HAP-1 (cell line): ENCODE measurements at regions not wholly inside any gene's neighbourhood (a gene's known extent, or its start where the extent isn't known, plus 50 kb on each side); places are given as distances from the start of the nearest gene placed in this dataset.
A peak's percentile ranks its signal among the peaks of the same experiment; 100 is the strongest.

ENCODE experiments used
- DNase-seq, 2 experiments: peaks; one replicate each; pipeline ENCODE4 v3.0.0-alpha.2; 2016 to 2020; ENCODE audit warnings: low spot score in 2 of 2
- H3K27me3 ChIP-seq: fragments of 250-450 bp; sonication (Bioruptor Pico); 2 replicates; pipeline ENCODE4 v1.5.1; 2020; ENCODE audit warnings: low read depth, mild to moderate bottlenecking, moderate library complexity
- H3K36me3 ChIP-seq: fragments of 250-450 bp; sonication (Bioruptor Pico); replicated peaks from 2 replicates; pipeline ENCODE4 v1.5.1; 2020; ENCODE audit warnings: mild to moderate bottlenecking
- H3K4me1 ChIP-seq: fragments of 250-450 bp; sonication (Bioruptor Pico); 2 replicates; pipeline ENCODE4 v1.5.1; 2020; ENCODE audit warnings: mild to moderate bottlenecking
- H3K4me3 ChIP-seq: fragments of 250-450 bp; sonication (Bioruptor Pico); 2 replicates; pipeline ENCODE4 v1.5.1; 2020; ENCODE audit warnings: mild to moderate bottlenecking, moderate library complexity
- H3K9me3 ChIP-seq: fragments of 250-450 bp; sonication (Bioruptor Pico); 2 replicates; pipeline ENCODE4 v1.5.1; 2020; ENCODE audit warnings: mild to moderate bottlenecking, moderate library complexity
- in situ Hi-C: fragments of 300-500 bp; cut with MboI; formaldehyde crosslinking; loops from 3 replicates; pipeline ENCODE4 v1.14.3; 2020; ENCODE audit warnings: low sequenced_read_pairs, inconsistent platforms, mixed read lengths

DNA sequence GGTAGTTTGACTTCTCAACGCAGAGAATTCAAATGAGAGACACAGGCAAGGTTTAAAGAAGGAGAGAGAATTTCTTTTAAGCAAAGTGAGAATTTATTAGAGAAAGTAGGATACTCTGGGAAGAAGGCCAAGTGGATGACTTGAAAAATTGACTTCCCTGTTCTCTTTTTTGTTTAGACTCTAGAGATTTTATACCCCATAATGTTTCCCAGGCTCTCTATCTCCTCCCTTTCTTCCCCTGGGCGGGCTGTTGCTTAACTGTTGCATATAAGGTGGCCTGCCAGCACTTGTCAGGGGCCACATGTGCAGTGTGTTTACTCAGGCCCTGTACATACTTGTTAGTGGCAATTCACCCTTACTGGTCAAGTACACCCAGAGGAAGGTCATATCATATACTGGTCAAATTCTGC, 403.7 kb downstream of the SLC6A15 start:
- Histone ChIP-seq H3K27me3 (no peaks in the 10 kb centered on the region), H3K9me3 (no peaks in the 10 kb centered on the region), H3K4me1 (no peaks in the 10 kb centered on the region), H3K4me3 (no peak overlapping the region), H3K36me3 (no peaks in the 10 kb centered on the region)
- in situ Hi-C loops, result loop anchor here (25.0 kb wide), 1 partner anchor 328 kb away; no protein-coding TSS in a partner anchor
- no peak for DNase-seq

DNA sequence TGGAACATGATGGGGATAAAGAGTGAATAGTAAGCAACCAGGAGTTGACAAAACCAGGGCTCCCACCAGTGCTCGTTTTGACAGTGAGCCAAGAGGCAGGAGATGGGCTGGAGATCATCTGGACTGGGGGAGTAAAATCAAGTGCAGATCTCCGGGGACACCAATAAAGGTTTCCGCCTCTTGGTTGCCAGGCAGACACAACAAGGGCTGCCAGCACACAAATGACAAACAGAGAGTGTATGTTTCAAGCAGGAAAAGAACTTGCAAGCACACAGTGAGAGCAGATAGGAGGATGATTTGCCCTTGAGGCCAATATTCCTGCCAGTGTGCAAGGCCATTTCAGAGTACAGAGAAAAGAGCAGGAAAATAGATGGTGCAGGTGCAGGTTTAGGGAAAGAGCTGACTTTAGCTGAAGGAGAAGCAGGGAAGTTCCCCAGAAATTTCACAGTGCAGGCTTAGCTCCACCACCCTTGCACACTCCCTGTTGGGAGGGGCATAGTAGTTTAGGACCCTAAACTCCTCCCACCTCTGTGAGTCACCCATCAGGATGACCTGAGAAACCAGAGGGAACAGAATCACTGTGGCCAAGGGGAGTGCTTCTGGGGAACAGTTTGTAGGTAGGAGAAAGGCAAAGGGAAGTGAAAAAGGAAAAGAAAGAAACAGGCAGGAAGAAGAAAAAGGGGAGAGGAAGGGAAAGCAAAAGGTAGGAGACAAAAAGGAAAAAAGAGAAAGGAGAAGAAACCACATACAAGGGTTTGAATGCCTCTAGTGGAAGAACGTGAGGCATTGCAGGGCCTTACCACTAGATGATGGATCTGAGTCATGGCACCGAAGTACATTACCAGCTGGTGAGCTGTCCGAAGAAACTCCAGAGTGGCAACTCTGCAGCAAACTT, 404.4 kb downstream of the SLC6A15 start:
- in situ Hi-C loops, result loop anchor here (25.0 kb wide), 1 partner anchor 329 kb away; no protein-coding TSS in a partner anchor
- Histone ChIP-seq H3K9me3 (no peaks in the 10 kb centered on the region), H3K27me3 (no peaks in the 10 kb centered on the region), H3K4me1 (no peaks in the 10 kb centered on the region), H3K4me3 (no peak overlapping the region), H3K36me3 (no peaks in the 10 kb centered on the region)
- peak; percentile 9 to 24 for DNase-seq

DNA sequence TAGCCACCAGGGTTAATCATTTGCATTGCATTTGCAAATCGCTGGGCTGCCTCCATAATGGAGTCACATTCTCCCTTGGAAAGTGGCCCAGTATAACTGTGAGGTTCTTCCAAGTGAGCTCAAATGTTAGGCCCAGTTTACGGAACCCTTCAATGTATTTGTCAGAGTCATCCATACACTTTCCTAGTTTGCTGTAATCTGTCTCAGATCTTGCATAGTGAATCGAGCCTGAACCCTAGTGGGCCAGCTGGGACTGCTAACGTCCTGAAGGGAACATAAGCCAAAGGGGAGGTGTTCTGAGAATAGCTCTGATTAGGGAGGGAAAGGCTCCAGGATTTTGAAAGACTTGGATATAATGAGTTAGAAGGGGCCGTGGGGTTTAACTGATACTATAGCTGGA, 406.3 kb downstream of the SLC6A15 start:
- in situ Hi-C loops, result loop anchor here (25.0 kb wide), 1 partner anchor 331 kb away; no protein-coding TSS in a partner anchor
- DNase-seq, result no peak

DNA sequence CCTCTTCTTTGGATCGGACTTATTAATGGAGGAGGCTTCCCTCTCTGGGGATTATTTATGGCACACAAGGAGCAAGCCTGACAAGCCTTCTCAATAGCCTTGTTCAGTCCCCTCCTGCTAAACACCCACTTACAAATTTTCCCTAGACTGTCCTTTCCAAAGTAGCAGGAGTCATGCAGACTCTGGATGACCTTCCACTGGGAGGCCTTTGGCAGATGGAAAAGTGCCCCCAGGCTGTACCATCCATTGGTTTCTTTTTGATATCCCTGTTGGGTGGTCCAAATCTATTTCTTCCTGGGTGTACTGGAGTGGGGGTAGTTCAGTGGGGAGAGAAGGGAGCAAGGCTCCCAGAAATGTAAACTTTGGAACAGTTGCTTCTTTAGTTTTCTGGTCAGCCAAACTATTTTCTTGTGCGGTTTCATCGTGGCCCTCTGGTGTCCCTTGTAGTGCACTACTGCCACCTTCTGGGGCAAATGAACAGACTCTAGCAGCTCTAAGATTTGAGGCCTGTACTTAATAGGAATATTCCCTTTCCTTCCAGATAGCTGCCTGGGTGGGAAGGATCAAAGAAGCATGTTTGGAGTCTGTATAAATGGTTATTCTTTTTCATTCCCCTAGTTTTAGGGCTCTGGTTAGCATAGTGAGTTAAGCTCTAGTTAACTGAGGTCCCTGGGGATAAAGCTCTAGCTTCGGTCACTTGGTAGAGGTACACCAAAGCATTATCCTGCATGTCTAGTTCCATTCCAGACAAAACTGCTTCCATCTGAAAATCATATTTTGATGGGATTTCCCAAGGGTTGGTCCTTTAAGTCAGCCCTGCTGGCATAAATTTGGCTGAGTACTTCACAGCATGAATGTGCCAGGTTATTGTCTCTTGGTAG, 409.5 kb downstream of the SLC6A15 start:
- in situ Hi-C loops, result loop anchor here (25.0 kb wide), 1 partner anchor 334 kb away; no protein-coding TSS in a partner anchor
- Histone ChIP-seq H3K9me3 (no peaks in the 10 kb centered on the region), H3K36me3 (no peaks in the 10 kb centered on the region), H3K27me3 (no peaks in the 10 kb centered on the region), H3K4me3 (no peak overlapping the region), H3K4me1 (peaks cover 9% of the 10 kb centered on the region)
- peak; percentile 68 to 80 for DNase-seq

More for the DNA sequence above, 406.3 kb downstream of the SLC6A15 start:
- Histone ChIP-seq H3K36me3 (no peaks in the 10 kb centered on the region), H3K9me3 (no peaks in the 10 kb centered on the region), H3K27me3 (no peaks in the 10 kb centered on the region), H3K4me1 (no peaks in the 10 kb centered on the region), H3K4me3 (no peak overlapping the region)

DNA sequence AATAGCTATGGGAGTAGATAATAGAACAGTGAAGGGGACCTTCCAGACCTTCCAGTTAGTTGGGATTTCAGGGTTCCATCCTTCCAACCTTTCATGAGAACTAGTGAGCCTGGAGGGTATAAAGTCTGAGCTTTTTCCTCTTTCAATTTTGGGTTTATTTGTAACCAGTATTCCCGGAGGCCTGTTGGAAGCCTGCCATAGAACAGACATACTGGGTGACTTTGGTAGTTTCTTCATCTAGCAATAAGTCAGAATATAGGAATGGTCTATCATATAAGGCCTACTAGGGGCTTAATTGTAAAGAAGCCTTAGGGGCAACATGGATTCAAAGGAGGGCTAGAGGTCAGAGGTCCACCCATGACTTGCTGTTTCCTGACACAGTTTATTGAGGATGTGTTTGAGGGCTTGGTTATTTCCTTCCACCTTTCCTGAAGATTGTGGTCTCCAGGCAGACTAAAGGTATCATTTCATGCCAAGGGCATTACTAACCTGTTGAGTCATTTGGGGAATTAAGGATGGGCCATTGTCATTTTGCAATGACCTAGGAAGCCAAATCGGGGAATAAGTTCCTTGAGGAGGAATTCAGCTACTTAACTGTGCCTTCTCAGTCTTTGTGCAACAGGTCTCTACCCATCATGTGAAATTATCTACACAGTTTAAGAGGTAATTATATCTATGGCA, 410.3 kb downstream of the SLC6A15 start:
- H3K4me3 ChIP-seq, result no peak overlapping the region
- H3K27me3 ChIP-seq, result no peaks in the 10 kb centered on the region
- DNase-seq, result no peak
- H3K36me3 ChIP-seq, result no peaks in the 10 kb centered on the region
- H3K9me3 ChIP-seq, result no peaks in the 10 kb centered on the region
- in situ Hi-C loops, result loop anchor here (25.0 kb wide), 1 partner anchor 335 kb away; no protein-coding TSS in a partner anchor
- peaks cover 11% of the 10 kb centered on the region for H3K4me1 ChIP-seq

DNA sequence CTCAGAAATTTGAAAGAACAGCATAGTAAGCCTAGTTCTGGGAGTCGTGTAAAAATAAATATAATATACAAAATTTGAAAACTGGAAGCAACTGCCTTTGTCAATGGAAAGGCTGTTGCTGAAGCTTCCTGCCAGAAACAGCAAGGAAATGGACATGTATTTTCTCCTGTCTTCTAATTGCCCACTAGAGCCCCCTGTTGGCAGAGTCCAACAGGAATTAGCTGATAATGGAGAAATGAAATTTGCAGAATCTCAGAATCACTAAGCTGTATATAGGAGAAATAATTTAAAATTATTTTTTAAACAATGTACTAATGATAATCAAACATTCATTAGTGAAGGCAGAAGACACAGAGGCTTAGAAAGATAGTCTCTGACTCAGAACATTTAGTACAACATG, 414.8 kb downstream of the SLC6A15 start:
- Histone ChIP-seq H3K9me3 (no peaks in the 10 kb centered on the region), H3K4me1 (peaks cover 11% of the 10 kb centered on the region), H3K27me3 (no peaks in the 10 kb centered on the region), H3K4me3 (no peak overlapping the region), H3K36me3 (no peaks in the 10 kb centered on the region)
- no peak for DNase-seq
- in situ Hi-C loops, result no loop called here

DNA sequence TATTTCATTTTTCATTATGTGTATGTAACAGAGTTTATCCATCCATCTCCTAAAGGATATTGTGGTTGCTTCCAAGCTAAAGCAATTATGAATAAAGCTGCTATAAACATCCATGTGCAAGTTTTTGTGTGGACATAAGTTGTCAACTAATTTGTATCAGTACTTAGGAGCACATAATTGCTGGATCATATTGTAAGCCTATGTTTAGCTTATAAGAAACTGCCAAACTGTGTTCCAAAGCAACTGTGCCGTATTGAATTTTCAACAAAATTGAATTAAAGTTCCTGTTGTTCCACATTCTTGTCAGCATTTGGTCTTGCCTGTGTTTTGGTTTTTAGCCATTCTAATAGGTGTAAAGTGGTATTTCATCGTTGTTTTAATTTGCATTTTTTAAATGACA, 416.9 kb downstream of the SLC6A15 start:
- Histone ChIP-seq H3K4me1 (peaks cover 11% of the 10 kb centered on the region), H3K27me3 (no peaks in the 10 kb centered on the region), H3K4me3 (no peak overlapping the region), H3K9me3 (no peaks in the 10 kb centered on the region), H3K36me3 (no peaks in the 10 kb centered on the region)
- no peak for DNase-seq
- in situ Hi-C loops, result no loop called here

DNA sequence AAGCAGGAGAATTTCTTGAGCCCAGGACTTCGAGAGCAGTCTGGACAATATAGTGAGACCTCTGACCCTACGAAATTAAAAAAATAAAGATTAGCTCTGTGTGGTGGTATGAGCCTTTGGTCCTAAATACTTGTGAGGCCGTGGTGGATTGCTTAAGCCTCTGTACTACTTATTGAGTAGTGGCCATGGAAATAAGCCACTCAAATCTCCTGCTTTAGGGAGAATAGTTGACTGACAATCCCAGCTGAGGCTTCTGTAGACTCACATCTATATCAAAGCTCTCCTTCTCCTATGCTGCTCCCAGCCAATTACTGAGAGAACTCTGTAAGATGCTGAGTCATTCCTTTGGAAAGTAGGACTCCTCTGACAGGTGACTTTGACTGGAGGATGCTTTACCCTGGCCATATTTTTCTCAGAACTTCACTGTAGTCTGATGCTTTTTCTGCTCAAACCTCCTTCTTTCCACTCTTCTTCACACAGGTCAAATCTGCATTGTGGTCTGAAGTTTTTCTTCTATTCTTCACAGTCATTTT, 420.2 kb downstream of the SLC6A15 start:
- no peaks in the 10 kb centered on the region for H3K4me1 ChIP-seq
- in situ Hi-C loops, result no loop called here
- DNase-seq, result no peak

DNA sequence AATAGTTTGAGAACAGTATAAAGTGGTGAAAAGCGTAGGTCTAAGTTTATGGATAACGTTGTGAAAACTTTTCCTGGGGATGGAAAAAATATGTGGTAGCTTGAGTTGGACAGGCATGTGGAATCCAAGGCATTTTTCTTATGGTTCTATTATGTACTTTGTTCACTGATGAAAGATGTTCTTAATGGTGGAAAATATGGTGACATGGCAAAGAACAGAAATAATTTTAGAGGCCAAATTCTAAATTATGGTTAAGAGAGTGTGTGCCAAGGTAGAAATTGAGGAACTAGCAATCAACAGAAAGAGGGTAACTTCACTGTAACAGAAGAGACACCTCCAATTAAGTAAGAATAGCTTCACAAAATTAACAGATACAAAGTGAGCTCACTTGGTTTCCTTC, 427.8 kb downstream of the SLC6A15 start:
- H3K36me3 ChIP-seq, result no peaks in the 10 kb centered on the region
- H3K4me3 ChIP-seq, result no peak overlapping the region
- DNase-seq, result no peak
- no peaks in the 10 kb centered on the region for H3K9me3 ChIP-seq
- H3K27me3 ChIP-seq, result no peaks in the 10 kb centered on the region
- in situ Hi-C loops, result no loop called here
- H3K4me1 ChIP-seq, result no peaks in the 10 kb centered on the region

More for the DNA sequence above, 420.2 kb downstream of the SLC6A15 start:
- no peaks in the 10 kb centered on the region for H3K36me3 ChIP-seq
- H3K27me3 ChIP-seq, result no peaks in the 10 kb centered on the region
- H3K9me3 ChIP-seq, result no peaks in the 10 kb centered on the region
- no peak overlapping the region for H3K4me3 ChIP-seq

DNA sequence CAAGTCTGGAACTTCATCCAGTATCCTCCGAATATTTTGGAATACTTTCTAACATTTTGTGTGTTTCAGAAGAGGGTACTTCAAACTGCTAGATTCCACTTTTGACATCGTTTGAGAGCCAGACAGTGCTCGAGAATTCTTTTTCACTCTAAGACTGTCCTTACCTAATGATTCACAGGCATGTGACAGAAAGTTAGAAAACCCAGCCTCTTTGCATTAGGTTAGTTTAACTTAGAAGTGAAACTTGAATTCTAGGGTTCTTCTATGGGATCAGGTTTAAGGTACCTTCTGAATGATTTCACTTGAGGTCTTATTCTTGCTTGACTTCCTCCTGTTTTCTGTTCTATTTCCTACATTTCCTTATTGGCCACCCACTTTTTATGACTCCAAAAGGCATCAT, 431.8 kb downstream of the SLC6A15 start:
- H3K36me3 ChIP-seq, result no peaks in the 10 kb centered on the region
- DNase-seq, result no peak
- no peaks in the 10 kb centered on the region for H3K9me3 ChIP-seq
- H3K27me3 ChIP-seq, result no peaks in the 10 kb centered on the region
- in situ Hi-C loops, result no loop called here
- H3K4me1 ChIP-seq, result peaks cover 10% of the 10 kb centered on the region
- H3K4me3 ChIP-seq, result no peak overlapping the region

DNA sequence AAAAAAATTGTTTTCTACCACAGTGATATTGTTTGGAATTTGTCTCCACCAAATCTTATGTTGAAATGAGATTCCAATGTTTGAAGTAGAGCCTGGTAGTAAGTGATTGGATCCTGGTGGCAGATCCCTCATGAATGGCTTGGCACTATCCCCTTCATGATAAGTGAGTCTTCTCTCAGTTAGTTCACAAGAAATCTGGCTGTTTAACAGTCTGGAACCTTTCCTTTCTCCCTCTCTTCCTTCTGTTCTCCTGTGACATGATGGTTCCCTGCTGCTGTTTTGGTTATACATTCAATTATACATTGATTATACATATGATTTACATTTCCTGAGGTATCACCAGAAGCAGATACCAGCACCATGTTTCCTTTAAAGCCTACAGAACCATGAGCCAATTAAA, 442.2 kb downstream of the SLC6A15 start:
- Histone ChIP-seq H3K4me1 (peaks cover 4% of the 10 kb centered on the region), H3K4me3 (no peak overlapping the region), H3K36me3 (no peaks in the 10 kb centered on the region), H3K9me3 (no peaks in the 10 kb centered on the region), H3K27me3 (no peaks in the 10 kb centered on the region)
- in situ Hi-C loops, result no loop called here
- DNase-seq, result no peak

DNA sequence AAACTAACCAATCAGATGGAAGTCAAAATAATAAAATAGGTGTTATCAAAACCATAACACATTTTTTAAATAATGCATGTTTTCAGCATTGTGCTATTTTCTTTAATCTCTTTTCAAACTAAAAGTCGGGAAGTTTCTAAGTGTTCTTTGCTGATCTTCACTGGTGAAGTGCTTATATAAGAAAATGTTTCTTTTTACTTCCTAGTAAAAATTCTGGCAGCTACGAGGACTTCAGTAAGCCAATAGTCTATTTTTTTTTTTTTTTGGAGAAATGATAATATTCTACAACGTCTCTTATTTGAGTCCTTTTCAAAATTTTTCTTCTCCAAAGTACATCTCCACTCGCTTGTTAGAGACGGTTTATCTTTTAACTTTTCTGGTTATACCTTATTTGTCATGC, 448.0 kb downstream of the SLC6A15 start:
- Histone ChIP-seq H3K36me3 (no peaks in the 10 kb centered on the region), H3K9me3 (no peaks in the 10 kb centered on the region), H3K27me3 (no peaks in the 10 kb centered on the region), H3K4me1 (peaks cover 4% of the 10 kb centered on the region), H3K4me3 (no peak overlapping the region)
- no peak for DNase-seq
- in situ Hi-C loops, result no loop called here
